HuH-7.5 (cell line): ENCODE measurements at regions not wholly inside any gene's neighbourhood (a gene's known extent, or its start where the extent isn't known, plus 50 kb on each side); places are given as distances from the start of the nearest gene placed in this dataset.

Experiments
- DNase-seq: peaks from one replicate; pipeline ENCODE4 v3.0.0; 2011; ENCODE audit warnings: low spot score

- no peak for DNase-seq
These were observed 301.9 kb upstream of the NR2F2 start for GRCh38 chr15:96028620-96029019.

GRCh38 chr15:96029172-96029571 is 301.3 kb upstream of the NR2F2 start:
- no peak for DNase-seq

- no peak for DNase-seq
These were observed 298.9 kb upstream of the NR2F2 start for GRCh38 chr15:96031426-96032110.

DNA sequence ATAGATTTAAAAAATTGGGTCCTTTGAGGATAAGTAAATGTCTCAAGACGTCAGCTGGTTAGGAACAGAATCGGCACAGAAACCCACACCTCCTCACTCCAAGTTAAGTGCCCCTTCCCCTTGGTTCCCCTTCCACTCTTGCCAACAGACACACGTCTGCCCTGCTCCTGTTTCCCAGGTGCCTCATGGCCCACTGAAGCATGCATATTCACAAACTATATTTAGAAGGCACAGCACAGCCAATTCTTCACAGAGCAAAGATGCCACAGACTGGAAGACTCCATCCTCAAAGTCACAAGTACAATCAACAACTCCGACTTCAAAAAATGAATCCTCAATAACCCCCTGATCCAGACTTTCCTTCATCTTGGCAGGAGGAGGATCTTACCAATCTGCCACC is 295.4 kb upstream of the NR2F2 start:
- DNase-seq, result no peak

DNA sequence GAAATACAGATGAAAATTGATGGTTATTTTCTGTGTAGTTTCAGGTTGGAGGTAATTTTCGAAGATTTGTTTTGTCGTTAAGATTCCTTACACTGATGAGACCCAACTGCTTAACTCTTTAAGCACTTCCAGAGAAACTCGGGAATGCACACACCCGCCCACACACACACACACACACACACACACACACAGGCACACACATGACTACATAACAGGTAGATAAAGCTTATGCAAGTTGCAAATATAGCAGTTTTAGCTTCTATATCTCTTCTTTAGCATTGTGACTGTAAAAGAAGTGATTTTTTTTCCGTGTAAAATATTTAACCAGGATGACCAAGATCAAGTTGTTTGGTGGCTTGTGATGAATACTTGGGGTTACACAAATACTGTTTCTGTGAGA is 294.9 kb upstream of the NR2F2 start:
- no peak for DNase-seq

- no peak for DNase-seq
These were observed 292.9 kb upstream of the NR2F2 start for GRCh38 chr15:96037584-96037983.

DNA sequence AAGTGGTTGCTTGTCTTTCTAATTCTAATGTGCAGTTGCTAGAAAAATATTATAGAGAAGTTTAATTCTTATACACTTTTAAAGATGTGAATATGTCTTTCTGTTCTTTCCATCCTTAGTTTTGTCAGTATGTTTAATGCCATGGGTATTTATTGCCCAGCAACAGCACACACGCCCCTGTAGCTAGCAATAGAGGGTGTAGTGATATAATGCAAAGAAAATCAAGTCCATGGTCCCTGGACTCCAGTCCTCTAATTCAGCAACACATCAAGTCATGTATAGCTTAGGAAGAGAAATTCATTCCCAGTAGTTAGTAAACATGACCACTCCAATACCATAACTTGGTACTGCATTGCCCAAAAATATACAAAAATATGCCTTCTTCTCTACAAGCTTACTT is 292.4 kb upstream of the NR2F2 start:
- no peak for DNase-seq

DNA sequence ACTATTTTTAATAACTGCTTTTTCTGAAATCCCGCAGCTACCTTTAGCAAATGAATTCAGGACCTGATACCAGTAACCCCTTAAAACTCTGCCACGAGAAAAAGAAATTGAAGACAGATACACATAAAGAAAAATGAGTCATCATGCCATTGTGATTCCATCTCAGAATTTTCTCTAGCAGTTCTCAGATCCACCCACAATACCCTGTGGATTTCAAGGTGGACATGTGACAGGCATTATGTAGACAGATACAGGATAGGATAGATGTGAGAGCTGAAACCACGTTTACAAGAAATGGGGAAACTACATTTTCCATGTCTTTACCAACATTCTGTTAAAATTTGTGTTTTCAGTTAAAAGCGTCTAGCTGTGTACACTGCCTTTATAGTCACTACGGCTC is 291.9 kb upstream of the NR2F2 start:
- DNase-seq, result no peak

- no peak for DNase-seq
These were observed 288.3 kb upstream of the NR2F2 start for GRCh38 chr15:96041982-96042733.

DNA sequence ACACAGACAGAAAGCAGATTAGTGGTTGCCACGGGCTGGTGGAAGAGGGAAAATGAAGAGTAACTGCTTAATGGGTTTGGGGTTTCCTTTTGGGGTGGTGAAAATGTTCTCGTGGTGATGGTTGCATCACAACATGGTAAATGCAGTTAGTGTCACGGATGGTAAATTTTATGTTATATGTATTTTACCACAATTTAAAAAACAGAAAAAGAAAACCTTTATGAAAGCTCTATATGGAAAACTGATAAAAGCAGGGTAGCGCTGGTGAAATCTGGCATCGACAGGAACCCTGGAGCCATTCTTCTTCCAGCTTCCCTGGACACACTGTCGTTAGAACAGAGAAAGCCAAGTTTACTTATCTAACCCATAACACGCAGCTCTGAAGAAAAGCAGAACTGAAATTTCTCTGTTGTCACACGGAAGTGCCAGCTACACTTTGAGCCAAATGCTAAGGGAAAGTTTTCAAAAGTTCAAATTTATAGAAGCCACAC is 287.7 kb upstream of the NR2F2 start:
- DNase-seq, result no peak

GRCh38 chr15:96043591-96044171 is 286.8 kb upstream of the NR2F2 start:
- no peak for DNase-seq

DNA sequence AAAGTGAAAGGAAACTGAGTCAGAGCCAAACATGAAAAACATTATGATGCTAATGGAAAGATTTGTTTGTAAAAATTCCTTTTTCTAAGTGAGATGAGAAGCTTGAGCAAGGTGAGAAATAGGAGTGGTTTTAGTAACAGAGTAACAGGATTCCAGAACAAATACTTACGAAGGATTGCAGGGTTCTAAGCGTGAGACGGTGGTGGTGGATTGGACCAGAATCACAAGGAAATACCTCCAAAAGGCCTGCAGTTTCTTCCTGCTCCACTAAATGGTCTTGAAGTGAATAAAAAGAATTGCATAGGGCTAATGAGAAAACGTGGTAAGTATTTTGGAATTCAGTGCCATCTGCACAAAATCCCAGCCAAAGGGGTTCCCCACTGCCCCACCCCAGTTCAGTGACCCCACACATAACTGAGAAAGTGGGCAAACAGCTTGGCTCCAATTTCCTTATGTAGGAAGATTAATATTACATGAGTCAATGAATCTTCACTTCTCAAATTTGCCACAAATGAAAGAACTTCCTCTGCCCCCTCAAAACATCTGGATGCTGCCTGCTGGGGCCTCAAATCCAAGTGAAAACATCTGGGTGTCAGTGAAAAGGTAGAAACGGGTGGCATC is 283.8 kb upstream of the NR2F2 start:
- DNase-seq, result no peak

- no peak for DNase-seq
These were observed 283.1 kb upstream of the NR2F2 start for GRCh38 chr15:96047255-96047931.

DNA sequence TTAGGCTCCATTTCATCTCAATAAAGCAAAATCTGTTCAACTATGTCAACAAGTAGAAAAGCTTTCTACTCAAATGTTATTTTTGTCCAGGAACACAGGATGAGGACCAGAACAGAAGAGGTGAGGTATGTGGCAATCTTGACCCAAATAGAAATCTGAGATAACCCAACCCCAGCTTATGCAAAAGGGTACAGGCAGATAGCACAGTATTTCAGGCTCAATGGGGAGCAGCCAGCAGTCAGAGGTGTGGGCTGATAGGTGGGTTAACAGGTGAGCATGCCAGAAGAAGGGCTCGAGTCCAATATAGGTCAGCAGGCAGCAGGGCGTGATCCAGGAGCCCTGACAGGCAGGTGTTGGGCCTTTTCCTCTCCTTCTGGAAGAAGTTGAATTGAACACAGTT is 281.2 kb upstream of the NR2F2 start:
- DNase-seq, result no peak

- DNase-seq, result no peak
These were observed 280.7 kb upstream of the NR2F2 start for GRCh38 chr15:96049766-96050165.

GRCh38 chr15:96051598-96051997 is 278.9 kb upstream of the NR2F2 start:
- DNase-seq, result no peak

DNA sequence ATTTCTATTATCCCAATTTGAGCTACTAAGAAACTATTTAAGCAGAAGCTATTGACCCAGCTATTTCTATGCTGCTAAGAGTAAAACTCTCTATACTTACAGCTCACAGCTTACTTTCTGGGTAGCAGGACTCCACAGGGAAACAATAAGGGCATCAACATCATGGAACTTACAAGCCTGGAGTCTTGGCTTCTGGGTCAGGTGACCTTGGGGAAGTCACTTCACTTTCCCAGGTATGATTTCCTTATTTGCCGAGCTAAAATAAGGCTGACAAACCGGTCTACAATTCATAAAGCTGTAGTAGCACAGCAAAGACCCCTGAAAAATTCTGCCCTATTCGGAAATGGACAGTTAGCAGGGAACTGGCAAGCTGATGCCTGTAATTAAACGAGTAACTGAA is 278.3 kb upstream of the NR2F2 start:
- DNase-seq, result no peak

GRCh38 chr15:96052572-96053030 is 277.9 kb upstream of the NR2F2 start:
- no peak for DNase-seq

- DNase-seq, result no peak
These were observed 277.3 kb upstream of the NR2F2 start for GRCh38 chr15:96053031-96053780.

- peak; percentile 59 for DNase-seq
These were observed 276.6 kb upstream of the NR2F2 start for GRCh38 chr15:96053781-96054428.

DNA sequence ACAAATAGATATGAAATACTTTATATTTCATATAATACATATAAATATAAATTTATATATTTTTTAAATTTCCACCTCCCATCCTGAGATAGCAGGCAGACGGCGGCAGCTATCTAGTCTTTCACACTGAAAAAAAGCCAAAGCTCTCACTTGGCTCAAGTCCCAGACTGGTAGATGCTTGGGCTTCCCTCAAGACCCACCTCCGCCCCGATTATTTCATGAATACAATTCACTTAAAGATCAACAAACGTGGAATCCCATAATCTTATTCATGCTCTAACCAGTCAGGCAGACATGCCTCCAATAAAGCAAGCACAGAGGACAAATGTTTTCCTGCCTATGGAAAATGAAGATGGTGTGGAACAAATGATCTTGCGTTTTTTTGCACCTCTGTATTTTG is 275.9 kb upstream of the NR2F2 start:
- no peak for DNase-seq
